PC-9 (cell line): ENCODE measurements at regions not wholly inside any gene's neighbourhood (a gene's known extent, or its start where the extent isn't known, plus 50 kb on each side); places are given as distances from the start of the nearest gene placed in this dataset.

Experiments used
- CTCF ChIP-seq: fragments of 200-600 bp; sonication (generic); conservative IDR thresholded peaks from 2 replicates; pipeline ENCODE4 v1.6.1; 2017; ENCODE audit warnings: mixed run types, antibody characterized with exemption, mild to moderate bottlenecking, moderate library complexity
- EZH2 ChIP-seq: fragments of 200-600 bp; sonication (generic); IDR thresholded peaks from 2 replicates; pipeline ENCODE4 v1.8.0; 2017; ENCODE audit warnings: antibody characterized with exemption, low read depth

GRCh38 chr7:370259-370625 lies 80.3 kb downstream of the FOXL3 start:
- TF ChIP-seq CTCF (no peak), EZH2 (no peak)
